ENCODE measurements at regions not wholly inside any gene's neighbourhood (a gene's known extent, or its start where the extent isn't known, plus 50 kb on each side); places are given as distances from the start of the nearest gene placed in this dataset.
A peak's percentile ranks its signal among the peaks of the same experiment; 100 is the strongest.

- peaks cover 21 to 31% of the 10 kb centered on the region in 2 donors for H3K4me1 ChIP-seq
- H3K27me3 ChIP-seq, result no peaks in the 10 kb centered on the region
- peak in 1 of 2 donors; percentile 23 for DNase-seq
- H3K4me3 ChIP-seq, result no peak overlapping the region
- H3K9me3 ChIP-seq, result no peaks in the 10 kb centered on the region
- H3K36me3 ChIP-seq, result no peaks in the 10 kb centered on the region
- TF ChIP-seq POLR2A (IDR thresholded peaks at IDR 0.05) (no peak), CTCF (IDR thresholded peaks at IDR 0.05 in 4 of 5, conservative IDR thresholded peaks at IDR 0.05 in 1 of 5) (no peak)
- intact Hi-C loops (cut with DNase I; ENCODE audit: low total_unique reads), result loop anchor here (2.0 to 5.0 kb wide), 2 partner anchors 78 to 215 kb away; no protein-coding TSS in a partner anchor
- in situ Hi-C loops (cut with MboI; ENCODE audit: low sequenced_read_pairs in 4 of 4), result no loop called here
- ATAC-seq, result peak; percentile 53 to 67
- peak overlapping the region; percentile 88 to 91 (median 90) for H3K27ac ChIP-seq
Observed at GRCh38 chrX:109926743-109927662, 75.9 kb upstream of the TMEM164 start.

GRCh38 chrX:109927663-109928273 lies 75.1 kb upstream of the TMEM164 start:
- intact Hi-C loops (cut with DNase I; ENCODE audit: low total_unique reads), result loop anchor here (2.0 to 5.0 kb wide), 2 partner anchors 77 to 215 kb away; no protein-coding TSS in a partner anchor
- peak; percentile 94 for ATAC-seq
- TF ChIP-seq POLR2A (IDR thresholded peaks at IDR 0.05) (peak in 1 of 2 donors; percentile 16), CTCF (IDR thresholded peaks at IDR 0.05 in 4 of 5, conservative IDR thresholded peaks at IDR 0.05 in 1 of 5) (no peak)

DNA sequence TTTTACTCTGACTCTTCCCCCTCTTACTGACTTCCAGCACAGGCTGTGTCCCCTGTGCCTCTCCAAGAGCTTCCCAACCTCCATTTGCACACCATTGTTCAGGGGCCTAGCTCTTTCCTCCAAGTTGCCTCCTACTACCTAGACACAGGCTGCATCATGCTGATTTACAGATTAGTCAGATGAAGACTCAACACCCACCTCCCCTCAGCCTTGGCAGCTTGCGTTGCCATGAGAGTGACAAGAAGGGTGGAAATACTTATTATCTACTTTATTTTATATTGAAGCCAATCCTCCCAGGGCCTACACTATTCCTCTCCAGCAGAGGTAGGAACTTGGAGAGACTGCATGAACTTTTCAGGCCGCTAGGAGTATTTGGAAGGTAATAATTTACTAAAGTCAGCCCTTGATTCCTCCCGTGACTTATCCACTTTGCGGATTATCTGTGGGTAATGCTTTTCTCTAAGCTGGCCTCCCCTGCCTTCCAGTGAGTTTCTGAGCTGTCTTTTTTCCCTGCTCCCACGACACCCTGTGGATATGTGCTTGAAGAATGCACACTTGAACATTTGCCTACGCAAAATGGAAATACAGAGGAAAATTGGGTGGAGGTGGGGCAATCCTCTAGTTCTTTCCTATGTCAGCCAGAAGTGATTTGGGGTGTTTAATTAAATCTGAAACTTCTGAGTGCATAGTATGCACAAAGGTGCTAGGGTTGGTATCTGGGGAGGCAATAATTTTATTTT lies 74.1 kb upstream of the TMEM164 start:
- DNase-seq (no peak), ATAC-seq (no peak)
- in situ Hi-C loops (cut with MboI; ENCODE audit: low sequenced_read_pairs in 4 of 4), result no loop called here
- intact Hi-C loops (cut with DNase I; ENCODE audit: low total_unique reads), result loop anchor here (5.0 kb wide), 1 partner anchor 214 kb away; no protein-coding TSS in a partner anchor
- Histone ChIP-seq H3K36me3 (no peaks in the 10 kb centered on the region), H3K4me1 (peaks cover 21 to 31% of the 10 kb centered on the region in 2 donors), H3K4me3 (no peak overlapping the region), H3K27ac (peak overlapping the region; percentile 88 to 91 (median 90)), H3K9me3 (no peaks in the 10 kb centered on the region), H3K27me3 (no peaks in the 10 kb centered on the region)
- no peak for TF ChIP-seq POLR2A (IDR thresholded peaks at IDR 0.05)

More at GRCh38 chrX:109927663-109928273, 75.1 kb upstream of the TMEM164 start:
- in situ Hi-C loops (cut with MboI; ENCODE audit: low sequenced_read_pairs in 4 of 4), result no loop called here
- H3K9me3 ChIP-seq, result no peaks in the 10 kb centered on the region
- H3K36me3 ChIP-seq, result no peaks in the 10 kb centered on the region
- peak; percentile 48 to 64 for DNase-seq
- H3K27ac ChIP-seq, result peak overlapping the region; percentile 88 to 91 (median 90)
- peaks cover 21 to 31% of the 10 kb centered on the region in 2 donors for H3K4me1 ChIP-seq
- no peak overlapping the region for H3K4me3 ChIP-seq
- H3K27me3 ChIP-seq, result no peaks in the 10 kb centered on the region

GRCh38 chrX:109931677-109932076 lies 71.2 kb upstream of the TMEM164 start:
- H3K4me3 ChIP-seq, result no peak overlapping the region
- H3K27ac ChIP-seq, result no peak overlapping the region
- TF ChIP-seq POLR2A (IDR thresholded peaks at IDR 0.05) (no peak), CTCF (IDR thresholded peaks at IDR 0.05 in 4 of 5, conservative IDR thresholded peaks at IDR 0.05 in 1 of 5) (no peak)
- H3K4me1 ChIP-seq, result peaks cover 13 to 17% of the 10 kb centered on the region in 2 donors
- no peaks in the 10 kb centered on the region for H3K9me3 ChIP-seq
- ATAC-seq, result no peak
- no peaks in the 10 kb centered on the region for H3K27me3 ChIP-seq
- H3K36me3 ChIP-seq, result no peaks in the 10 kb centered on the region
- in situ Hi-C loops (cut with MboI; ENCODE audit: low sequenced_read_pairs in 4 of 4), result no loop called here
- intact Hi-C loops (cut with DNase I; ENCODE audit: low total_unique reads), result no loop called here
- DNase-seq, result no peak
